Skeletal muscle tissue (tissue), 3 donors: ENCODE measurements at regions not wholly inside any gene's neighbourhood (a gene's known extent, or its start where the extent isn't known, plus 50 kb on each side); places are given as distances from the start of the nearest gene placed in this dataset.

Experiments
- H3K27ac ChIP-seq: one replicate; pipeline ENCODE4 v1.7.0; 2013; ENCODE audit warnings: mild to moderate bottlenecking, low read depth, low read length, inconsistent platforms
- H3K27me3 ChIP-seq, 3 donors: one replicate each; pipeline ENCODE4 v1.7.0; 2013; ENCODE audit warnings: low read length in 3 of 3; ENCODE audit not compliant: control insufficient read depth in 3 of 3, insufficient read depth in 3 of 3
- H3K36me3 ChIP-seq, 3 donors: one replicate each; pipeline ENCODE4 v1.7.0; 2013; ENCODE audit warnings: low read length in 3 of 3; ENCODE audit not compliant: control insufficient read depth in 3 of 3, insufficient read depth in 3 of 3
- H3K4me1 ChIP-seq, 3 donors: one replicate each; pipeline ENCODE4 v1.7.0; 2013; ENCODE audit warnings: low read length in 3 of 3, mild to moderate bottlenecking in 3 of 3; ENCODE audit not compliant: control insufficient read depth in 3 of 3, insufficient read depth in 3 of 3
- H3K4me3 ChIP-seq, 3 donors: one replicate each; pipeline ENCODE4 v1.7.0; 2013; ENCODE audit warnings: low read length in 3 of 3
- H3K9ac ChIP-seq, 3 donors: one replicate each; pipeline ENCODE4 v1.7.0; 2013; ENCODE audit warnings: low read length in 3 of 3, mild to moderate bottlenecking in 3 of 3, moderate library complexity in 2 of 3, low read depth in 1 of 3
- H3K9me3 ChIP-seq, 3 donors: one replicate each; pipeline ENCODE4 v1.7.0; 2013; ENCODE audit warnings: low read length in 3 of 3; ENCODE audit not compliant: control insufficient read depth in 3 of 3
- donor health status: Osteomylitis.

GRCh38 chr14:44339231-44339630 lies 167.9 kb downstream of the FSCB start:
- H3K27me3 ChIP-seq, result no peaks in the 10 kb centered on the region
- no peak overlapping the region for H3K4me3 ChIP-seq
- H3K36me3 ChIP-seq, result no peaks in the 10 kb centered on the region
- H3K9me3 ChIP-seq, result no peaks in the 10 kb centered on the region
- H3K4me1 ChIP-seq, result no peaks in the 10 kb centered on the region
- no peak overlapping the region for H3K9ac ChIP-seq
- H3K27ac ChIP-seq, result no peak overlapping the region

- Histone ChIP-seq H3K9me3 (peaks cover 0 to 3% (median 0%) of the 10 kb centered on the region in 3 donors), H3K4me3 (no peak overlapping the region), H3K9ac (no peak overlapping the region)
Measured at GRCh38 chr14:44317441-44317746, 189.7 kb downstream of the FSCB start.

GRCh38 chr14:44316647-44317440 lies 190.2 kb downstream of the FSCB start:
- H3K36me3 ChIP-seq, result no peaks in the 10 kb centered on the region
- no peaks in the 10 kb centered on the region for H3K4me1 ChIP-seq
- no peak overlapping the region for H3K27ac ChIP-seq
- H3K27me3 ChIP-seq, result no peaks in the 10 kb centered on the region
- H3K4me3 ChIP-seq, result no peak overlapping the region
- no peak overlapping the region for H3K9ac ChIP-seq
- peaks cover 0 to 3% (median 0%) of the 10 kb centered on the region in 3 donors for H3K9me3 ChIP-seq

More at GRCh38 chr14:44317441-44317746, 189.7 kb downstream of the FSCB start:
- H3K27ac ChIP-seq, result no peak overlapping the region
- H3K4me1 ChIP-seq, result no peaks in the 10 kb centered on the region
- no peaks in the 10 kb centered on the region for H3K27me3 ChIP-seq
- no peaks in the 10 kb centered on the region for H3K36me3 ChIP-seq

- H3K4me3 ChIP-seq, result no peak overlapping the region
- H3K9ac ChIP-seq, result no peak overlapping the region
- no peaks in the 10 kb centered on the region for H3K4me1 ChIP-seq
Measured at GRCh38 chr14:44309331-44309730, 197.8 kb downstream of the FSCB start.

GRCh38 chr14:44300916-44301315 lies 206.2 kb downstream of the FSCB start:
- no peaks in the 10 kb centered on the region for H3K4me1 ChIP-seq
- H3K9me3 ChIP-seq, result peaks cover 0 to 2% (median 0%) of the 10 kb centered on the region in 3 donors
- H3K36me3 ChIP-seq, result no peaks in the 10 kb centered on the region
- H3K4me3 ChIP-seq, result no peak overlapping the region
- no peak overlapping the region for H3K27ac ChIP-seq
- H3K27me3 ChIP-seq, result no peaks in the 10 kb centered on the region
- no peak overlapping the region for H3K9ac ChIP-seq

More at GRCh38 chr14:44309331-44309730, 197.8 kb downstream of the FSCB start:
- H3K36me3 ChIP-seq, result no peaks in the 10 kb centered on the region
- no peaks in the 10 kb centered on the region for H3K9me3 ChIP-seq
- no peaks in the 10 kb centered on the region for H3K27me3 ChIP-seq
- H3K27ac ChIP-seq, result no peak overlapping the region

- no peaks in the 10 kb centered on the region for H3K27me3 ChIP-seq
- peaks cover 0 to 2% (median 0%) of the 10 kb centered on the region in 3 donors for H3K9me3 ChIP-seq
- no peaks in the 10 kb centered on the region for H3K4me1 ChIP-seq
Measured at GRCh38 chr14:44297437-44297836, 209.6 kb downstream of the FSCB start.

GRCh38 chr14:44291366-44291915 lies 215.6 kb downstream of the FSCB start:
- no peaks in the 10 kb centered on the region for H3K27me3 ChIP-seq
- H3K9me3 ChIP-seq, result no peaks in the 10 kb centered on the region
- H3K4me3 ChIP-seq, result no peak overlapping the region
- H3K9ac ChIP-seq, result no peak overlapping the region
- no peaks in the 10 kb centered on the region for H3K4me1 ChIP-seq
- no peaks in the 10 kb centered on the region for H3K36me3 ChIP-seq
- no peak overlapping the region for H3K27ac ChIP-seq

More at GRCh38 chr14:44297437-44297836, 209.6 kb downstream of the FSCB start:
- no peak overlapping the region for H3K4me3 ChIP-seq
- no peak overlapping the region for H3K9ac ChIP-seq
- no peak overlapping the region for H3K27ac ChIP-seq
- H3K36me3 ChIP-seq, result no peaks in the 10 kb centered on the region

GRCh38 chr14:44287858-44288257 lies 219.2 kb downstream of the FSCB start:
- Histone ChIP-seq H3K27me3 (no peaks in the 10 kb centered on the region), H3K9me3 (no peaks in the 10 kb centered on the region), H3K4me1 (no peaks in the 10 kb centered on the region), H3K4me3 (no peak overlapping the region), H3K27ac (no peak overlapping the region), H3K9ac (no peak overlapping the region), H3K36me3 (no peaks in the 10 kb centered on the region)

- Histone ChIP-seq H3K9ac (no peak overlapping the region), H3K27me3 (no peaks in the 10 kb centered on the region), H3K36me3 (no peaks in the 10 kb centered on the region), H3K27ac (no peak overlapping the region), H3K4me1 (no peaks in the 10 kb centered on the region), H3K4me3 (no peak overlapping the region), H3K9me3 (no peaks in the 10 kb centered on the region)
Measured at GRCh38 chr14:44286201-44286600, 220.9 kb downstream of the FSCB start.

- H3K4me3 ChIP-seq, result no peak overlapping the region
- no peaks in the 10 kb centered on the region for H3K9me3 ChIP-seq
- no peaks in the 10 kb centered on the region for H3K27me3 ChIP-seq
- no peak overlapping the region for H3K9ac ChIP-seq
- H3K36me3 ChIP-seq, result no peaks in the 10 kb centered on the region
- H3K4me1 ChIP-seq, result no peaks in the 10 kb centered on the region
- no peak overlapping the region for H3K27ac ChIP-seq
Measured at GRCh38 chr14:44283836-44284235, 223.2 kb downstream of the FSCB start.
